CD4-positive, alpha-beta T cell treated with Interferon alpha-2 for 1 hour (primary cell): ENCODE measurements at regions not wholly inside any gene's neighbourhood (a gene's known extent, or its start where the extent isn't known, plus 50 kb on each side); places are given as distances from the start of the nearest gene placed in this dataset.
"Not testable (repeated sequence)": the region's sequence is repeated elsewhere in the genome, so short reads cannot be mapped to it uniquely, and the experiment has no call there.

Experiments used
- DNase-seq, 2 donors: peaks; one replicate each; pipeline ENCODE4 v3.0.0-alpha.2; 2020 to 2022

- DNase-seq, result not testable (repeated sequence)
Observed at GRCh38 chr2:37722971-37723370, 51.5 kb upstream of the CDC42EP3 start.

- DNase-seq, result no peak
Observed at GRCh38 chr2:37730037-37730818, 58.8 kb upstream of the CDC42EP3 start.

- DNase-seq, result not testable (repeated sequence)
Observed at GRCh38 chr2:37732412-37732811, 61.0 kb upstream of the CDC42EP3 start.

GRCh38 chr2:37733251-37733650, 61.8 kb upstream of the CDC42EP3 start:
- no peak for DNase-seq

GRCh38 chr2:37733955-37734354, 62.5 kb upstream of the CDC42EP3 start:
- not testable (repeated sequence) for DNase-seq

GRCh38 chr2:37734891-37735523, 63.6 kb upstream of the CDC42EP3 start:
- DNase-seq, result not testable (repeated sequence)

GRCh38 chr2:37735524-37735910, 64.1 kb upstream of the CDC42EP3 start:
- DNase-seq, result not testable (repeated sequence)

GRCh38 chr2:37737507-37737906, 66.1 kb upstream of the CDC42EP3 start:
- DNase-seq, result no peak

GRCh38 chr2:37738266-37738885, 66.9 kb upstream of the CDC42EP3 start:
- DNase-seq, result no peak

- DNase-seq, result no peak
Observed at GRCh38 chr2:37739153-37739552, 67.7 kb upstream of the CDC42EP3 start.

GRCh38 chr2:37740164-37740739, 68.8 kb upstream of the CDC42EP3 start:
- DNase-seq, result no peak

GRCh38 chr2:37742286-37742685, 70.8 kb upstream of the CDC42EP3 start:
- no peak for DNase-seq

- no peak for DNase-seq
Observed at GRCh38 chr2:37744010-37744409, 72.6 kb upstream of the CDC42EP3 start.

GRCh38 chr2:37744961-37745360, 73.5 kb upstream of the CDC42EP3 start:
- not testable (repeated sequence) for DNase-seq

GRCh38 chr2:37746011-37746410, 74.6 kb upstream of the CDC42EP3 start:
- DNase-seq, result not testable (repeated sequence)

GRCh38 chr2:37746883-37747282, 75.4 kb upstream of the CDC42EP3 start:
- DNase-seq, result no peak

- no peak for DNase-seq
Observed at GRCh38 chr2:37748541-37748940, 77.1 kb upstream of the CDC42EP3 start.

GRCh38 chr2:37750286-37750685, 78.8 kb upstream of the CDC42EP3 start:
- DNase-seq, result not testable (repeated sequence)

GRCh38 chr2:37752766-37753165, 81.3 kb upstream of the CDC42EP3 start:
- DNase-seq, result no peak

GRCh38 chr2:37753758-37754157, 82.3 kb upstream of the CDC42EP3 start:
- DNase-seq, result no peak

- DNase-seq, result not testable (repeated sequence)
Observed at GRCh38 chr2:37755961-37756559, 84.6 kb upstream of the CDC42EP3 start.

- not testable (repeated sequence) for DNase-seq
Observed at GRCh38 chr2:37757456-37757855, 86.0 kb upstream of the CDC42EP3 start.

- DNase-seq, result not testable (repeated sequence)
Observed at GRCh38 chr2:37758141-37758601, 86.7 kb upstream of the CDC42EP3 start.
